K562 (cell line): ENCODE measurements at regions not wholly inside any gene's neighbourhood (a gene's known extent, or its start where the extent isn't known, plus 50 kb on each side); places are given as distances from the start of the nearest gene placed in this dataset.

Source experiments
- CREB1 ChIP-seq, 2 experiments: sonication (generic) in 1 of 2; formaldehyde crosslinking in 1 of 2; IDR thresholded peaks; 2 replicates each; pipeline versions ENCODE4 v1.6.1 to v1.8.0; 2012 to 2022; ENCODE audit warnings: inconsistent platforms in 1 of 2, mild to moderate bottlenecking in 1 of 2, missing genetic modification reagents in 1 of 2, moderate library complexity in 1 of 2
- KLF16 ChIP-seq: IDR thresholded peaks from 2 replicates; pipeline ENCODE4 v1.6.1; 2016; ENCODE audit warnings: antibody characterized with exemption
- POLR3A ChIP-seq: IDR thresholded peaks from 2 replicates; pipeline ENCODE4 v1.6.1; 2011; ENCODE audit warnings: borderline replicate concordance, mild to moderate bottlenecking, moderate library complexity; ENCODE audit not compliant: insufficient read length, insufficient read depth; ENCODE audit errors: extremely low read depth
- ZNF431 ChIP-seq: sonication (generic); formaldehyde crosslinking; IDR thresholded peaks from 2 replicates; pipeline ENCODE4 v1.8.0; 2022; ENCODE audit warnings: mild to moderate bottlenecking, missing genetic modification reagents
- TF ChIP-seq, protein P1 (sequence below): fragments of 200-600 bp; sonication (generic); IDR thresholded peaks from one replicate; pipeline ENCODE4 v1.6.1; 2012; ENCODE audit warnings: mild to moderate bottlenecking, low read depth, low read length, inconsistent platforms
- TF ChIP-seq, protein P2 (sequence below), 2 experiments: fragments of 250-450 bp in 1 of 2; fragments of 450-650 bp in 1 of 2; sonication (Bioruptor Pico) in 1 of 2; IDR thresholded peaks; 2 replicates each; pipeline versions ENCODE4 v1.6.1 to v1.8.0; 2016 to 2021; ENCODE audit warnings: mild to moderate bottlenecking in 2 of 2, moderate library complexity in 2 of 2, missing compliant biosample characterization in 1 of 2, missing genetic modification characterization in 1 of 2
- TF ChIP-seq, protein P3 (sequence below): sonication (generic); formaldehyde crosslinking; IDR thresholded peaks from 2 replicates; pipeline ENCODE4 v1.8.0; 2022; ENCODE audit warnings: mild to moderate bottlenecking, missing genetic modification reagents

DNA sequence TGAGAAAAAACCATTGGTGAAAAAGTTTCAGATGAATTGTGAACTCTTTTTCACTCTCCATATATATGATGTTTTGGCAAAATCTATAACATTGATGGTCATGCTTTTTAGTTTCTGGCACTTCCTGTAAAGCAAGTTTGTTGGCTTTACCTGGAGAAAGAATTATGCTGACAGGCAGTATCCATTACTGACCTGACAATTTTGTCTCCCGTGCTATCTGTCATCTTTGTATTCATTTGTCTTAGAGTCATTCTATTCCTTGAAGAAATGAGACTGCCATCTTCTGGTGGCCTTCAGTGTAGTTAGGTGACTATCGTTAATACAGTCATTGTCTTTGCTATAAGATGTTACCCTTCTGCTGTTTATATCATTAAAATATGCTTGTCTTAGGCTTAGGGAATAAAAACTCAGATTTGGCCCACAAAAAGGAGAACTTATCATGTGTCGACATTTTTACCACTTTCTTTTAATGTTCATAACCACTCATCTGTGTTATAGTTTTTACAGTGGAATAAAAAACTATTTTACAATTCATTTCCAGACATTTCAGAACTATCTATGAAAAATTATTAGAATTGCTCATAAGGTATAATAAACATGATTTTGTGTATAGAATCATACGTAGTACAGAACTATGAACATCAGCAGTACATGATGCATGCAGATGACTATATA is 707.0 kb downstream of the EPM2A start (continued):
- TF ChIP-seq, protein P1, sequence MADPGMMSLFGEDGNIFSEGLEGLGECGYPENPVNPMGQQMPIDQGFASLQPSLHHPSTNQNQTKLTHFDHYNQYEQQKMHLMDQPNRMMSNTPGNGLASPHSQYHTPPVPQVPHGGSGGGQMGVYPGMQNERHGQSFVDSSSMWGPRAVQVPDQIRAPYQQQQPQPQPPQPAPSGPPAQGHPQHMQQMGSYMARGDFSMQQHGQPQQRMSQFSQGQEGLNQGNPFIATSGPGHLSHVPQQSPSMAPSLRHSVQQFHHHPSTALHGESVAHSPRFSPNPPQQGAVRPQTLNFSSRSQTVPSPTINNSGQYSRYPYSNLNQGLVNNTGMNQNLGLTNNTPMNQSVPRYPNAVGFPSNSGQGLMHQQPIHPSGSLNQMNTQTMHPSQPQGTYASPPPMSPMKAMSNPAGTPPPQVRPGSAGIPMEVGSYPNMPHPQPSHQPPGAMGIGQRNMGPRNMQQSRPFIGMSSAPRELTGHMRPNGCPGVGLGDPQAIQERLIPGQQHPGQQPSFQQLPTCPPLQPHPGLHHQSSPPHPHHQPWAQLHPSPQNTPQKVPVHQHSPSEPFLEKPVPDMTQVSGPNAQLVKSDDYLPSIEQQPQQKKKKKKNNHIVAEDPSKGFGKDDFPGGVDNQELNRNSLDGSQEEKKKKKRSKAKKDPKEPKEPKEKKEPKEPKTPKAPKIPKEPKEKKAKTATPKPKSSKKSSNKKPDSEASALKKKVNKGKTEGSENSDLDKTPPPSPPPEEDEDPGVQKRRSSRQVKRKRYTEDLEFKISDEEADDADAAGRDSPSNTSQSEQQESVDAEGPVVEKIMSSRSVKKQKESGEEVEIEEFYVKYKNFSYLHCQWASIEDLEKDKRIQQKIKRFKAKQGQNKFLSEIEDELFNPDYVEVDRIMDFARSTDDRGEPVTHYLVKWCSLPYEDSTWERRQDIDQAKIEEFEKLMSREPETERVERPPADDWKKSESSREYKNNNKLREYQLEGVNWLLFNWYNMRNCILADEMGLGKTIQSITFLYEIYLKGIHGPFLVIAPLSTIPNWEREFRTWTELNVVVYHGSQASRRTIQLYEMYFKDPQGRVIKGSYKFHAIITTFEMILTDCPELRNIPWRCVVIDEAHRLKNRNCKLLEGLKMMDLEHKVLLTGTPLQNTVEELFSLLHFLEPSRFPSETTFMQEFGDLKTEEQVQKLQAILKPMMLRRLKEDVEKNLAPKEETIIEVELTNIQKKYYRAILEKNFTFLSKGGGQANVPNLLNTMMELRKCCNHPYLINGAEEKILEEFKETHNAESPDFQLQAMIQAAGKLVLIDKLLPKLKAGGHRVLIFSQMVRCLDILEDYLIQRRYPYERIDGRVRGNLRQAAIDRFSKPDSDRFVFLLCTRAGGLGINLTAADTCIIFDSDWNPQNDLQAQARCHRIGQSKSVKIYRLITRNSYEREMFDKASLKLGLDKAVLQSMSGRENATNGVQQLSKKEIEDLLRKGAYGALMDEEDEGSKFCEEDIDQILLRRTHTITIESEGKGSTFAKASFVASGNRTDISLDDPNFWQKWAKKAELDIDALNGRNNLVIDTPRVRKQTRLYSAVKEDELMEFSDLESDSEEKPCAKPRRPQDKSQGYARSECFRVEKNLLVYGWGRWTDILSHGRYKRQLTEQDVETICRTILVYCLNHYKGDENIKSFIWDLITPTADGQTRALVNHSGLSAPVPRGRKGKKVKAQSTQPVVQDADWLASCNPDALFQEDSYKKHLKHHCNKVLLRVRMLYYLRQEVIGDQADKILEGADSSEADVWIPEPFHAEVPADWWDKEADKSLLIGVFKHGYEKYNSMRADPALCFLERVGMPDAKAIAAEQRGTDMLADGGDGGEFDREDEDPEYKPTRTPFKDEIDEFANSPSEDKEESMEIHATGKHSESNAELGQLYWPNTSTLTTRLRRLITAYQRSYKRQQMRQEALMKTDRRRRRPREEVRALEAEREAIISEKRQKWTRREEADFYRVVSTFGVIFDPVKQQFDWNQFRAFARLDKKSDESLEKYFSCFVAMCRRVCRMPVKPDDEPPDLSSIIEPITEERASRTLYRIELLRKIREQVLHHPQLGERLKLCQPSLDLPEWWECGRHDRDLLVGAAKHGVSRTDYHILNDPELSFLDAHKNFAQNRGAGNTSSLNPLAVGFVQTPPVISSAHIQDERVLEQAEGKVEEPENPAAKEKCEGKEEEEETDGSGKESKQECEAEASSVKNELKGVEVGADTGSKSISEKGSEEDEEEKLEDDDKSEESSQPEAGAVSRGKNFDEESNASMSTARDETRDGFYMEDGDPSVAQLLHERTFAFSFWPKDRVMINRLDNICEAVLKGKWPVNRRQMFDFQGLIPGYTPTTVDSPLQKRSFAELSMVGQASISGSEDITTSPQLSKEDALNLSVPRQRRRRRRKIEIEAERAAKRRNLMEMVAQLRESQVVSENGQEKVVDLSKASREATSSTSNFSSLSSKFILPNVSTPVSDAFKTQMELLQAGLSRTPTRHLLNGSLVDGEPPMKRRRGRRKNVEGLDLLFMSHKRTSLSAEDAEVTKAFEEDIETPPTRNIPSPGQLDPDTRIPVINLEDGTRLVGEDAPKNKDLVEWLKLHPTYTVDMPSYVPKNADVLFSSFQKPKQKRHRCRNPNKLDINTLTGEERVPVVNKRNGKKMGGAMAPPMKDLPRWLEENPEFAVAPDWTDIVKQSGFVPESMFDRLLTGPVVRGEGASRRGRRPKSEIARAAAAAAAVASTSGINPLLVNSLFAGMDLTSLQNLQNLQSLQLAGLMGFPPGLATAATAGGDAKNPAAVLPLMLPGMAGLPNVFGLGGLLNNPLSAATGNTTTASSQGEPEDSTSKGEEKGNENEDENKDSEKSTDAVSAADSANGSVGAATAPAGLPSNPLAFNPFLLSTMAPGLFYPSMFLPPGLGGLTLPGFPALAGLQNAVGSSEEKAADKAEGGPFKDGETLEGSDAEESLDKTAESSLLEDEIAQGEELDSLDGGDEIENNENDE, result no peak
- TF ChIP-seq, protein P2, sequence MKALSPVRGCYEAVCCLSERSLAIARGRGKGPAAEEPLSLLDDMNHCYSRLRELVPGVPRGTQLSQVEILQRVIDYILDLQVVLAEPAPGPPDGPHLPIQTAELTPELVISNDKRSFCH (CRISPR knock-in tag; IDR thresholded peaks at IDR 0.05), result no peak
- TF ChIP-seq, protein P2 (tag; IDR thresholded peaks at IDR 0.05), result no peak
- TF ChIP-seq CREB1 (IDR thresholded peaks at IDR 0.05) (no peak), CREB1 (CRISPR knock-in tag; IDR thresholded peaks at IDR 0.05) (no peak), ZNF431 (CRISPR knock-in tag) (no peak), POLR3A (no peak), KLF16 (no peak)
- TF ChIP-seq, protein P3, sequence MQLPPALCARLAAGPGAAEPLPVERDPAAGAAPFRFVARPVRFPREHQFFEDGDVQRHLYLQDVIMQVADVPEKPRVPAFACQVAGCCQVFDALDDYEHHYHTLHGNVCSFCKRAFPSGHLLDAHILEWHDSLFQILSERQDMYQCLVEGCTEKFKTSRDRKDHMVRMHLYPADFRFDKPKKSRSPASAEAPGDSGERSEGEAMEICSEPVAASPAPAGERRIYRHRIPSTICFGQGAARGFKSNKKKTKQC (CRISPR knock-in tag), result no peak
